ENCODE measurements at regions not wholly inside any gene's neighbourhood (a gene's known extent, or its start where the extent isn't known, plus 50 kb on each side); places are given as distances from the start of the nearest gene placed in this dataset.

GRCh38 chr16:49018259-49018931, 263.2 kb downstream of the CBLN1 start:
- no peak overlapping the region for H3K27ac ChIP-seq (ENCODE audit: insufficient read depth in 1 of 2, low read depth in 1 of 2, low read length in 2 of 2, poor library complexity in 1 of 2, severe bottlenecking in 2 of 2)
- DNase-seq, result no peak
- H3K4me1 ChIP-seq (ENCODE audit: control extremely low read depth in 1 of 4, control insufficient read depth in 4 of 4, insufficient read depth in 4 of 4, low read length in 3 of 4), result no peaks in the 10 kb centered on the region
- H3K36me3 ChIP-seq (ENCODE audit: control insufficient read depth in 4 of 4, insufficient read depth in 4 of 4, low read length in 3 of 4), result no peaks in the 10 kb centered on the region
- peaks cover 0 to 3% (median 0%) of the 10 kb centered on the region in 5 experiments for H3K9me3 ChIP-seq (ENCODE audit: control extremely low read depth in 1 of 5, control insufficient read depth in 4 of 5, insufficient read depth in 2 of 5, low read depth in 1 of 5, low read length in 4 of 5)
- POLR2A ChIA-PET, result no interaction called here
- peaks cover 0 to 39% (median 10%) of the 10 kb centered on the region in 5 experiments for H3K27me3 ChIP-seq (replicated peaks in 2 of 5; ENCODE audit: control insufficient read depth in 4 of 5, insufficient read depth in 5 of 5, low read length in 4 of 5)
- H3K4me3 ChIP-seq (ENCODE audit: control insufficient read depth in 1 of 7, extremely low read depth in 1 of 7, insufficient read depth in 4 of 7, low read depth in 2 of 7, low read length in 6 of 7), result no peak overlapping the region
- 74% methylated on average over 3 of the region's 3 CpGs for WGBS (ENCODE audit: insufficient coverage)
- CTCF ChIA-PET, result no interaction called here

GRCh38 chr16:49017501-49017900, 264.1 kb downstream of the CBLN1 start:
- 86% methylated on average over 1 of the region's 2 CpGs for WGBS (ENCODE audit: insufficient coverage)
- CTCF ChIA-PET, result no interaction called here

GRCh38 chr16:49016461-49016860, 265.2 kb downstream of the CBLN1 start:
- ChIA-PET CTCF (no interaction called here), POLR2A (no interaction called here)
- Histone ChIP-seq H3K36me3 (ENCODE audit: control insufficient read depth in 4 of 4, insufficient read depth in 4 of 4, low read length in 3 of 4) (no peaks in the 10 kb centered on the region), H3K9me3 (ENCODE audit: control extremely low read depth in 1 of 5, control insufficient read depth in 4 of 5, insufficient read depth in 2 of 5, low read depth in 1 of 5, low read length in 4 of 5) (peaks cover 0 to 3% (median 0%) of the 10 kb centered on the region in 5 experiments), H3K4me1 (ENCODE audit: control extremely low read depth in 1 of 4, control insufficient read depth in 4 of 4, insufficient read depth in 4 of 4, low read length in 3 of 4) (no peaks in the 10 kb centered on the region), H3K27ac (ENCODE audit: insufficient read depth in 1 of 2, low read depth in 1 of 2, low read length in 2 of 2, poor library complexity in 1 of 2, severe bottlenecking in 2 of 2) (no peak overlapping the region), H3K27me3 (replicated peaks in 2 of 5; ENCODE audit: control insufficient read depth in 4 of 5, insufficient read depth in 5 of 5, low read length in 4 of 5) (peaks cover 0 to 35% (median 8%) of the 10 kb centered on the region in 5 experiments), H3K4me3 (ENCODE audit: control insufficient read depth in 1 of 7, extremely low read depth in 1 of 7, insufficient read depth in 4 of 7, low read depth in 2 of 7, low read length in 6 of 7) (no peak overlapping the region)
- 88% methylated on average over 8 of the region's 8 CpGs for WGBS (ENCODE audit: insufficient coverage)
- DNase-seq, result no peak

More at GRCh38 chr16:49017501-49017900, 264.1 kb downstream of the CBLN1 start:
- no peak overlapping the region for H3K4me3 ChIP-seq (ENCODE audit: control insufficient read depth in 1 of 7, extremely low read depth in 1 of 7, insufficient read depth in 4 of 7, low read depth in 2 of 7, low read length in 6 of 7)
- H3K9me3 ChIP-seq (ENCODE audit: control extremely low read depth in 1 of 5, control insufficient read depth in 4 of 5, insufficient read depth in 2 of 5, low read depth in 1 of 5, low read length in 4 of 5), result peaks cover 0 to 3% (median 0%) of the 10 kb centered on the region in 5 experiments
- no peaks in the 10 kb centered on the region for H3K36me3 ChIP-seq (ENCODE audit: control insufficient read depth in 4 of 4, insufficient read depth in 4 of 4, low read length in 3 of 4)
- POLR2A ChIA-PET, result no interaction called here
- no peak overlapping the region for H3K27ac ChIP-seq (ENCODE audit: insufficient read depth in 1 of 2, low read depth in 1 of 2, low read length in 2 of 2, poor library complexity in 1 of 2, severe bottlenecking in 2 of 2)
- H3K27me3 ChIP-seq (replicated peaks in 2 of 5; ENCODE audit: control insufficient read depth in 4 of 5, insufficient read depth in 5 of 5, low read length in 4 of 5), result peaks cover 0 to 39% (median 8%) of the 10 kb centered on the region in 5 experiments
- no peak for DNase-seq
- no peaks in the 10 kb centered on the region for H3K4me1 ChIP-seq (ENCODE audit: control extremely low read depth in 1 of 4, control insufficient read depth in 4 of 4, insufficient read depth in 4 of 4, low read length in 3 of 4)

GRCh38 chr16:49015225-49015592, 266.4 kb downstream of the CBLN1 start:
- POLR2A ChIA-PET, result no interaction called here
- CTCF ChIA-PET, result no interaction called here
- 15% methylated on average over 6 of the region's 6 CpGs for WGBS (ENCODE audit: insufficient coverage)
- no peaks in the 10 kb centered on the region for H3K36me3 ChIP-seq (ENCODE audit: control insufficient read depth in 4 of 4, insufficient read depth in 4 of 4, low read length in 3 of 4)
- H3K4me3 ChIP-seq (ENCODE audit: control insufficient read depth in 1 of 7, extremely low read depth in 1 of 7, insufficient read depth in 4 of 7, low read depth in 2 of 7, low read length in 6 of 7), result no peak overlapping the region
- H3K4me1 ChIP-seq (ENCODE audit: control extremely low read depth in 1 of 4, control insufficient read depth in 4 of 4, insufficient read depth in 4 of 4, low read length in 3 of 4), result no peaks in the 10 kb centered on the region
- no peak for DNase-seq
- H3K27ac ChIP-seq (ENCODE audit: insufficient read depth in 1 of 2, low read depth in 1 of 2, low read length in 2 of 2, poor library complexity in 1 of 2, severe bottlenecking in 2 of 2), result no peak overlapping the region
- H3K27me3 ChIP-seq (replicated peaks in 2 of 5; ENCODE audit: control insufficient read depth in 4 of 5, insufficient read depth in 5 of 5, low read length in 4 of 5), result peaks cover 0 to 22% (median 5%) of the 10 kb centered on the region in 5 experiments
- peaks cover 0 to 3% (median 0%) of the 10 kb centered on the region in 5 experiments for H3K9me3 ChIP-seq (ENCODE audit: control extremely low read depth in 1 of 5, control insufficient read depth in 4 of 5, insufficient read depth in 2 of 5, low read depth in 1 of 5, low read length in 4 of 5)

- POLR2A ChIA-PET, result no interaction called here
- H3K27me3 ChIP-seq (replicated peaks in 2 of 5; ENCODE audit: control insufficient read depth in 4 of 5, insufficient read depth in 5 of 5, low read length in 4 of 5), result peaks cover 0 to 16% (median 5%) of the 10 kb centered on the region in 5 experiments
- WGBS (ENCODE audit: insufficient coverage), result 68% methylated on average over 10 of the region's 15 CpGs
These were observed 267.1 kb downstream of the CBLN1 start for GRCh38 chr16:49014277-49015224.

DNA sequence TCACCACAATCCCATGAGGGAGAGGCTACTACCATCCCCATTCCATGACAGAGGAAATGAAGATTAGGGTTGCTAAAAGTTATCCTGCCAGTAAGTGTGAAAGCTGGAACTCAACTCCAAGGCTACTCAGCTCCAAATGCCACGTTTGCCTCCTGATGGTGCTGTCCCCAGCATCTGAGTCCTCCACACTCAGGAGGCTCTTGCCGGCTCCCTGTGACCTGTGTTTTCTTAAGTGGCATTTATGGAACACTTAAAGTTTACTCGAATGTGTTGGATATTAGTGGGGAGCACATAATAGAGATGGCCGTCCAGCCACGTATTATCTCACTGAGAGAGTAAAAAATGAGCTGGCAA, 267.9 kb downstream of the CBLN1 start:
- CTCF ChIA-PET, result interaction anchor here (1.3 kb wide), 1 partner anchor 14 kb away, joined by 6 read pairs; no protein-coding TSS in a partner anchor
- no peak overlapping the region for H3K27ac ChIP-seq (ENCODE audit: insufficient read depth in 1 of 2, low read depth in 1 of 2, low read length in 2 of 2, poor library complexity in 1 of 2, severe bottlenecking in 2 of 2)
- peaks cover 0 to 8% (median 0%) of the 10 kb centered on the region in 5 experiments for H3K27me3 ChIP-seq (replicated peaks in 2 of 5; ENCODE audit: control insufficient read depth in 4 of 5, insufficient read depth in 5 of 5, low read length in 4 of 5)
- no peak overlapping the region for H3K4me3 ChIP-seq (ENCODE audit: control insufficient read depth in 1 of 7, extremely low read depth in 1 of 7, insufficient read depth in 4 of 7, low read depth in 2 of 7, low read length in 6 of 7)
- H3K9me3 ChIP-seq (ENCODE audit: control extremely low read depth in 1 of 5, control insufficient read depth in 4 of 5, insufficient read depth in 2 of 5, low read depth in 1 of 5, low read length in 4 of 5), result peaks cover 0 to 3% (median 0%) of the 10 kb centered on the region in 5 experiments
- H3K4me1 ChIP-seq (ENCODE audit: control extremely low read depth in 1 of 4, control insufficient read depth in 4 of 4, insufficient read depth in 4 of 4, low read length in 3 of 4), result no peaks in the 10 kb centered on the region
- DNase-seq, result no peak
- H3K36me3 ChIP-seq (ENCODE audit: control insufficient read depth in 4 of 4, insufficient read depth in 4 of 4, low read length in 3 of 4), result no peaks in the 10 kb centered on the region
- WGBS (ENCODE audit: insufficient coverage), result 70% methylated on average over 3 of the region's 5 CpGs
- POLR2A ChIA-PET, result no interaction called here

More at GRCh38 chr16:49014277-49015224, 267.1 kb downstream of the CBLN1 start:
- DNase-seq, result no peak
- Histone ChIP-seq H3K36me3 (ENCODE audit: control insufficient read depth in 4 of 4, insufficient read depth in 4 of 4, low read length in 3 of 4) (no peaks in the 10 kb centered on the region), H3K9me3 (ENCODE audit: control extremely low read depth in 1 of 5, control insufficient read depth in 4 of 5, insufficient read depth in 2 of 5, low read depth in 1 of 5, low read length in 4 of 5) (peaks cover 0 to 3% (median 0%) of the 10 kb centered on the region in 5 experiments), H3K4me3 (ENCODE audit: control insufficient read depth in 1 of 7, extremely low read depth in 1 of 7, insufficient read depth in 4 of 7, low read depth in 2 of 7, low read length in 6 of 7) (no peak overlapping the region), H3K4me1 (ENCODE audit: control extremely low read depth in 1 of 4, control insufficient read depth in 4 of 4, insufficient read depth in 4 of 4, low read length in 3 of 4) (no peaks in the 10 kb centered on the region), H3K27ac (ENCODE audit: insufficient read depth in 1 of 2, low read depth in 1 of 2, low read length in 2 of 2, poor library complexity in 1 of 2, severe bottlenecking in 2 of 2) (no peak overlapping the region)
- CTCF ChIA-PET, result no interaction called here

Data from common myeloid progenitor, CD34-positive (primary cell).